ENCODE measurements at regions not wholly inside any gene's neighbourhood (a gene's known extent, or its start where the extent isn't known, plus 50 kb on each side); places are given as distances from the start of the nearest gene placed in this dataset.

DNA sequence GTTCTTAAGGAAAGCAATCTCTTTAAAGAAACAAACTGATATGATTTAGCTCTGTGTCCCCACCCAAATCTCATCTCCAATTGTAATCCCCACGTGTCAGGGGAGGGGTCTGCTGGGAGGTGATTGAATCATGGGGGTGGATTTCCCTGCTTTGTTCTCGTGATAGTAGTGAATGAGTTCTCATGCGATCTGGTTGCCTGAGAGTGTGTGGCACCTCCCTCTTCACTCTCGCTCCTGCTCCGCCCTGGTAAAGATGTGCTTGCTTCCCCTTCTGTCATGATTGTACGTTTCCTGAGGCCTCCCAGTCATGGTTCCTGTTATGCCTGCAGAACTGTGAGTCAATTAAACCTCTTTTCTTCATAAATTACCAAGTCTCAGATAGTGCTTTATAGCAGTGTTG lies 412.7 kb upstream of the SMC2 start:
- intact Hi-C loops (cut with micrococcal nuclease) = no loop called here
- Histone ChIP-seq H3K9me2 (ENCODE audit: insufficient read depth) (no peaks in the 10 kb centered on the region), H3K9me3 (ENCODE audit: control insufficient read depth in 1 of 2, insufficient read depth in 1 of 2, low read depth in 1 of 2, low read length in 2 of 2) (peaks cover 0 to 10% of the 10 kb centered on the region in 2 experiments; a peak in 1 of 4 replicates), H3K79me2 (ENCODE audit: insufficient read depth, low read length) (no peaks in the 10 kb centered on the region), H3K9ac (ENCODE audit: low read length) (no peak overlapping the region), H3K4me2 (ENCODE audit: low read length) (no peak overlapping the region), H3K27me3 (ENCODE audit: insufficient read depth, low read length) (no peaks in the 10 kb centered on the region), H4K20me1 (ENCODE audit: insufficient read depth) (no peaks in the 10 kb centered on the region), H3K27ac (ENCODE audit: low read depth, low read length) (no peak overlapping the region), H3K4me1 (ENCODE audit: control insufficient read depth in 1 of 2, insufficient read depth in 2 of 2, low read length in 2 of 2) (no peaks in the 10 kb centered on the region), H2AFZ (ENCODE audit: low read depth, low read length, poor library complexity, severe bottlenecking) (no peak overlapping the region), H3K4me3 (replicated peaks in 1 of 2; ENCODE audit: low read depth in 1 of 2, low read length in 2 of 2) (no peak overlapping the region), H3K36me3 (ENCODE audit: control insufficient read depth in 1 of 2, insufficient read depth in 2 of 2, low read length in 2 of 2) (no peaks in the 10 kb centered on the region)
- ATAC-seq (no peak), DNase-seq (ENCODE audit: low read depth, low spot score) (no peak)
- RAD21 ChIA-PET (ENCODE audit: low non-redundant PET in 1 of 2, low total read pairs in 2 of 2, uncharacterized antibody in 2 of 2, unreplicated experiment in 2 of 2) = no interaction called here
- TF ChIP-seq SRF (IDR thresholded peaks at IDR 0.05; ENCODE audit: low read depth) (no peak), RAD21 (IDR thresholded peaks at IDR 0.05; ENCODE audit: low read depth) (no peak), CBX3 (IDR thresholded peaks at IDR 0.05; ENCODE audit: low read depth) (no peak), EZH2 (IDR thresholded peaks at IDR 0.05) (no peak), YY1 (IDR thresholded peaks at IDR 0.05; ENCODE audit: extremely low read depth, insufficient replicate concordance, low read depth, low read length) (no peak), FOSL1 (IDR thresholded peaks at IDR 0.05; ENCODE audit: low read depth) (no peak), POLR2A (IDR thresholded peaks at IDR 0.05; ENCODE audit: borderline replicate concordance, extremely low read depth, insufficient read depth, insufficient read length) (no peak), ZNF274 (IDR thresholded peaks at IDR 0.05; ENCODE audit: low read depth, low read length) (no peak), SIN3A (IDR thresholded peaks at IDR 0.05; ENCODE audit: low read depth) (no peak), EZH2phosphoT487 (IDR thresholded peaks at IDR 0.05; ENCODE audit: borderline replicate concordance) (no peak), ZBTB33 (IDR thresholded peaks at IDR 0.05; ENCODE audit: extremely low read depth, insufficient replicate concordance, low read length) (no peak)
- POLR2A ChIA-PET = no interaction called here
- CTCF ChIA-PET = no interaction called here
- no TSS peak for BruUV-seq (replicated peaks)
